ENCODE measurements at regions not wholly inside any gene's neighbourhood (a gene's known extent, or its start where the extent isn't known, plus 50 kb on each side); places are given as distances from the start of the nearest gene placed in this dataset.

DNA sequence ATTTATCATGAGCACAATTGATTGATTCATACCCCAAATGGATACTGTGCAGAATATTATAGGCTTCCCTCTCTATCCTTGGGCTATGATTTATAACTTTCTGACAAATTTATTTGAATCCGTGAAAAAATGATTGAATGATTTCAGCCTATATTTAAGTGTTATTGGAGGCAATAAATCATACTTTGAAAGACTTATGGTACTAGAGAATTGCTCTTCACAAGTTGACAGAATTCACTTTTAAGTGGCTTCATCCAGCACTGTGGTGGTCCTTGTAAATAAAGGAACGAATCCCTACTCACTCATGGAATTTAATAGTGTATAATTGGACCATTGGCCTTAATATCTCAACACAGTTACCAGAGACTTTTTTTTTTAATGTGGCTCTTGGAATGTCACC, 174.8 kb upstream of the TLL1 start:
- Histone ChIP-seq H2AFZ (ENCODE audit: control insufficient read depth, low read length) (no peak overlapping the region), H3K27me3 (ENCODE audit: control insufficient read depth, extremely low read depth, insufficient read depth, low read length) (no peaks in the 10 kb centered on the region), H3K9me3 (ENCODE audit: control insufficient read depth, low read depth, low read length) (no peaks in the 10 kb centered on the region), H3K4me2 (ENCODE audit: control insufficient read depth, extremely low read depth, insufficient read depth, low read depth, low read length) (no peak overlapping the region), H3K4me3 (ENCODE audit: control insufficient read depth in 2 of 3, extremely low read depth in 1 of 3, insufficient read depth in 2 of 3, low read depth in 1 of 3, low read length in 3 of 3) (no peak overlapping the region), H3K9me1 (ENCODE audit: control insufficient read depth, extremely low read depth, insufficient read depth, low read length) (no peaks in the 10 kb centered on the region), H4K20me1 (ENCODE audit: control insufficient read depth, extremely low read depth, insufficient read depth, low read length) (no peaks in the 10 kb centered on the region), H3K4me1 (ENCODE audit: control insufficient read depth, extremely low read depth, insufficient read depth, low read length) (no peaks in the 10 kb centered on the region), H3K9ac (ENCODE audit: control insufficient read depth, extremely low read depth, insufficient read depth, low read length) (no peak overlapping the region), H3K36me3 (ENCODE audit: control insufficient read depth in 2 of 2, extremely low read depth in 1 of 2, insufficient read depth in 2 of 2, low read length in 2 of 2) (no peaks in the 10 kb centered on the region), H3K79me2 (ENCODE audit: control insufficient read depth, insufficient read depth, low read length) (no peaks in the 10 kb centered on the region), H3K27ac (ENCODE audit: control insufficient read depth, insufficient read depth, low read length) (no peak overlapping the region)
- TF ChIP-seq EZH2 (IDR thresholded peaks at IDR 0.05; ENCODE audit: low read length): no peak
- TF ChIP-seq, protein P1, sequence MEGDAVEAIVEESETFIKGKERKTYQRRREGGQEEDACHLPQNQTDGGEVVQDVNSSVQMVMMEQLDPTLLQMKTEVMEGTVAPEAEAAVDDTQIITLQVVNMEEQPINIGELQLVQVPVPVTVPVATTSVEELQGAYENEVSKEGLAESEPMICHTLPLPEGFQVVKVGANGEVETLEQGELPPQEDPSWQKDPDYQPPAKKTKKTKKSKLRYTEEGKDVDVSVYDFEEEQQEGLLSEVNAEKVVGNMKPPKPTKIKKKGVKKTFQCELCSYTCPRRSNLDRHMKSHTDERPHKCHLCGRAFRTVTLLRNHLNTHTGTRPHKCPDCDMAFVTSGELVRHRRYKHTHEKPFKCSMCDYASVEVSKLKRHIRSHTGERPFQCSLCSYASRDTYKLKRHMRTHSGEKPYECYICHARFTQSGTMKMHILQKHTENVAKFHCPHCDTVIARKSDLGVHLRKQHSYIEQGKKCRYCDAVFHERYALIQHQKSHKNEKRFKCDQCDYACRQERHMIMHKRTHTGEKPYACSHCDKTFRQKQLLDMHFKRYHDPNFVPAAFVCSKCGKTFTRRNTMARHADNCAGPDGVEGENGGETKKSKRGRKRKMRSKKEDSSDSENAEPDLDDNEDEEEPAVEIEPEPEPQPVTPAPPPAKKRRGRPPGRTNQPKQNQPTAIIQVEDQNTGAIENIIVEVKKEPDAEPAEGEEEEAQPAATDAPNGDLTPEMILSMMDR (optimal IDR thresholded peaks at IDR 0.05 in 1 of 3, IDR thresholded peaks at IDR 0.05 in 1 of 3, conservative IDR thresholded peaks at IDR 0.05 in 1 of 3; ENCODE audit: extremely low read depth in 1 of 3, insufficient read depth in 2 of 3, low read length in 3 of 3): no peak
- FAIRE-seq (no peak), DNase-seq (ENCODE audit: low read depth, low spot score) (no peak)
- dilution Hi-C loops (cut with MboI; ENCODE audit: extremely low pct_ligation_motif_present, low sequenced_read_pairs): no loop called here

DNA sequence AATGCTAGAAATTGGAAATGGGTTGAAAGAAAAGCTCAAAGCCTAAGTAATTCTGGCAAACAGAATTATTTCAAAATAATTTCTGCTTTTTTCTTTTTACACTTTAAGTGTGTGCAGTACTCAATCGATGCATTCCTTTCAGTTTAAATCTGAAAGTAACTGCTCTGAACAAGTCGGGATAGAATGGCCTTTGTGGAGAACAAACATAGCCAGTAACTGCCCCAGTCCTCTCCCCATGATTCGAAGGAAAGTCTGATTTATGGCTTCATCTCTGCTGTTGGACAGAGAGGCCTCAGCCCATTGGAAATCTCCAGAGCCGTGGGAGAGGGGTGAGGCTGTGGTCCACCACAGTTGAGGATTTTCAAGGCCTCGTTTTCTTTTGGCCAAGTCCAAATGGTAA, 174.0 kb upstream of the TLL1 start:
- H3K4me2 ChIP-seq (ENCODE audit: control insufficient read depth, extremely low read depth, insufficient read depth, low read depth, low read length): no peak overlapping the region
- no peaks in the 10 kb centered on the region for H3K27me3 ChIP-seq (ENCODE audit: control insufficient read depth, extremely low read depth, insufficient read depth, low read length)
- no peak overlapping the region for H3K27ac ChIP-seq (ENCODE audit: control insufficient read depth, insufficient read depth, low read length)
- TF ChIP-seq EZH2 (IDR thresholded peaks at IDR 0.05; ENCODE audit: low read length): no peak
- TF ChIP-seq, protein P1 (optimal IDR thresholded peaks at IDR 0.05 in 1 of 3, IDR thresholded peaks at IDR 0.05 in 1 of 3, conservative IDR thresholded peaks at IDR 0.05 in 1 of 3; ENCODE audit: extremely low read depth in 1 of 3, insufficient read depth in 2 of 3, low read length in 3 of 3): no peak
- H3K36me3 ChIP-seq (ENCODE audit: control insufficient read depth in 2 of 2, extremely low read depth in 1 of 2, insufficient read depth in 2 of 2, low read length in 2 of 2): no peaks in the 10 kb centered on the region
- no peak overlapping the region for H3K4me3 ChIP-seq (ENCODE audit: control insufficient read depth in 2 of 3, extremely low read depth in 1 of 3, insufficient read depth in 2 of 3, low read depth in 1 of 3, low read length in 3 of 3)
- H3K9me3 ChIP-seq (ENCODE audit: control insufficient read depth, low read depth, low read length): no peaks in the 10 kb centered on the region
- no peaks in the 10 kb centered on the region for H3K79me2 ChIP-seq (ENCODE audit: control insufficient read depth, insufficient read depth, low read length)
- H3K9me1 ChIP-seq (ENCODE audit: control insufficient read depth, extremely low read depth, insufficient read depth, low read length): no peaks in the 10 kb centered on the region
- FAIRE-seq: no peak
- dilution Hi-C loops (cut with MboI; ENCODE audit: extremely low pct_ligation_motif_present, low sequenced_read_pairs): no loop called here
- no peaks in the 10 kb centered on the region for H3K4me1 ChIP-seq (ENCODE audit: control insufficient read depth, extremely low read depth, insufficient read depth, low read length)
- no peak overlapping the region for H2AFZ ChIP-seq (ENCODE audit: control insufficient read depth, low read length)
- no peaks in the 10 kb centered on the region for H4K20me1 ChIP-seq (ENCODE audit: control insufficient read depth, extremely low read depth, insufficient read depth, low read length)
- DNase-seq (ENCODE audit: low read depth, low spot score): no peak
- H3K9ac ChIP-seq (ENCODE audit: control insufficient read depth, extremely low read depth, insufficient read depth, low read length): no peak overlapping the region
